Gastroesophageal sphincter (tissue), 3 donors: ENCODE measurements at regions not wholly inside any gene's neighbourhood (a gene's known extent, or its start where the extent isn't known, plus 50 kb on each side); places are given as distances from the start of the nearest gene placed in this dataset.

Source experiments
- CTCF ChIP-seq, 4 experiments: fragments of 200-600 bp in 2 of 4; fragments of 450-650 bp in 2 of 4; sonication (generic) in 1 of 4; IDR thresholded peaks; one replicate each; pipeline ENCODE4 v1.5.1; 2017 to 2019; ENCODE audit warnings: antibody characterized with exemption in 4 of 4, mild to moderate bottlenecking in 2 of 4, moderate library complexity in 2 of 4
- POLR2A ChIP-seq, 2 donors: fragments of 450-650 bp; IDR thresholded peaks; one replicate each; pipeline ENCODE4 v1.6.1; 2017; ENCODE audit warnings: antibody characterized with exemption in 2 of 2, mild to moderate bottlenecking in 2 of 2, moderate library complexity in 1 of 2

- TF ChIP-seq POLR2A (IDR thresholded peaks at IDR 0.05) (no peak), CTCF (IDR thresholded peaks at IDR 0.05) (no peak)
These were observed 300.5 kb upstream of the LINC00305 start for GRCh38 chr18:64449434-64449833.
